ENCODE measurements at regions not wholly inside any gene's neighbourhood (a gene's known extent, or its start where the extent isn't known, plus 50 kb on each side); places are given as distances from the start of the nearest gene placed in this dataset.
"Not testable (repeated sequence)": the region's sequence is repeated elsewhere in the genome, so short reads cannot be mapped to it uniquely, and the experiment has no call there.

DNA sequence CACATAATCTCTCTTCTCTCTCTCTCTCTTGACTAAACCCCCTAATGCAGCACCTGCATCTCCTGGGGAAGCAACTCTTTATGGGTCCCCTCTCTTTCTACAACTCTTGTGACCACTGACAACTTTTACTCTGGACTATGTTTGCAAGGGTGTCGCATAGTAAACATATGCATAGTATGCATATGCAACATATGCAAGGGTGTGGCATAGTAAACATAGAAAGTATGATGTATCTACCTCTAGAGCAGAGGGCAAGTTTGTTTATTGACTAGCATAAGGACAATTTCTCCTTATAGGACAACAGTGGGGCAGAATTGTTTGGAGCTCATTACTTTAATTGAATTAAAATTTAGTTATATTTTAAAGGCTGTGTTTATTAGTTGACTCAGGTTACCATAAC is 462.5 kb downstream of the AMY1C start:
- ChIA-PET POLR2A (no interaction called here), CTCF (no interaction called here)
- Histone ChIP-seq H3K27ac (ENCODE audit: insufficient read depth, low read depth, low read length) (no peak overlapping the region), H3K27me3 (ENCODE audit: control insufficient read depth in 2 of 2, insufficient read depth in 2 of 2, low read length in 2 of 2) (no peaks in the 10 kb centered on the region), H2AFZ (ENCODE audit: low read depth, low read length) (no peak overlapping the region), H3K9me1 (replicated peaks; ENCODE audit: control insufficient read depth, extremely low read depth, insufficient read depth, low read length) (no peaks in the 10 kb centered on the region), H3K4me1 (ENCODE audit: control insufficient read depth, extremely low read depth, insufficient read depth, low read length) (no peaks in the 10 kb centered on the region), H3K79me2 (ENCODE audit: control insufficient read depth, insufficient read depth, low read length) (no peaks in the 10 kb centered on the region), H3K9ac (replicated peaks; ENCODE audit: extremely low read depth, insufficient read depth, low read length) (no peak overlapping the region), H3K36me3 (ENCODE audit: control insufficient read depth in 2 of 2, extremely low read depth in 1 of 2, insufficient read depth in 2 of 2, low read length in 2 of 2) (no peaks in the 10 kb centered on the region), H3K4me2 (ENCODE audit: insufficient read depth, low read length) (no peak overlapping the region), H3K4me3 (replicated peaks in 1 of 3; ENCODE audit: insufficient read depth in 1 of 3, low read depth in 1 of 3, low read length in 3 of 3) (no peak overlapping the region), H4K20me1 (replicated peaks; ENCODE audit: control insufficient read depth, extremely low read depth, insufficient read depth, low read length) (no peaks in the 10 kb centered on the region), H3K9me3 (replicated peaks; ENCODE audit: control insufficient read depth, insufficient read depth, low read length) (peaks cover 5% of the 10 kb centered on the region)
- no TSS peak for BruUV-seq (replicated peaks)
- intact Hi-C loops (cut with micrococcal nuclease), result no loop called here
- DNase-seq (ENCODE audit: low read depth, low spot score) (no peak), FAIRE-seq (no peak)
- dilution Hi-C loops (cut with MboI; ENCODE audit: extremely low pct_ligation_motif_present, low sequenced_read_pairs), result no loop called here
- TF ChIP-seq JUN (IDR thresholded peaks at IDR 0.05; ENCODE audit: borderline replicate concordance, insufficient read depth, insufficient read length, low read depth) (no peak), POLR2AphosphoS5 (IDR thresholded peaks at IDR 0.05; ENCODE audit: insufficient read depth, low read depth, low read length) (no peak)

DNA sequence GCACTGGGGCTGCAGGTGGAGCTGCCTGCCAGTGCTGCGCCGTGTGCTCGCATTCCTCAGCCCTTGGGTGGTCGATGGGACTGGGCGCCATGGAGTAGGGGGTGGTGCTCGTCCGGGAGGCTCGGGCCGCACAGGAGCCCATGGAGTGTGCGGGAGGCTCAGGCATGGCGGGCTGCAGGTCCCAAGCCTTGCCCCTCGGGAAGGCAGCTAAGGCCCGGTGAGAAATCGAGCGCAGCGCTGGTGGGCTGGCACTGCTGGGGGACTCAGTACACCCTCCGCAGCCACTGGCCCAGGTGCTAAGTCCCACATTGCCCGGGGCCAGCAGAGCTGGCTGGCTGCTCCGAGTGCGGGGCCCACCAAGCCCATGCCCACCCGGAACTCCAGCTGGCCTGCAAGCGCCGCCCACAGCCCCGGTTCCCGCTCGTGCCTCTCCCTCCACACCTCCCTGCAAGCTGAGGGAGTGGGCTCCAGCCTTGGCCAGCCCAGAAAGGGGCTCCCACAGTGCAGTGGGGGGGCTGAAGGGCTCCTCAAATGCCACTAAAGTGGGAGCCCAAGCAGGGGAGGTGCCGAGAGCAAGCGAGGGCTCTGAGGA is 467.8 kb downstream of the AMY1C start:
- H3K27ac ChIP-seq (ENCODE audit: insufficient read depth, low read depth, low read length); intact Hi-C loops (cut with micrococcal nuclease); H3K9me1 ChIP-seq (replicated peaks; ENCODE audit: control insufficient read depth, extremely low read depth, insufficient read depth, low read length); FAIRE-seq; dilution Hi-C loops (cut with MboI; ENCODE audit: extremely low pct_ligation_motif_present, low sequenced_read_pairs); H3K4me1 ChIP-seq (ENCODE audit: control insufficient read depth, extremely low read depth, insufficient read depth, low read length); H3K9me3 ChIP-seq (replicated peaks; ENCODE audit: control insufficient read depth, insufficient read depth, low read length); POLR2A ChIA-PET; H2AFZ ChIP-seq (ENCODE audit: low read depth, low read length); H3K79me2 ChIP-seq (ENCODE audit: control insufficient read depth, insufficient read depth, low read length); CTCF ChIA-PET; BruUV-seq (replicated peaks); H3K4me2 ChIP-seq (ENCODE audit: insufficient read depth, low read length); H3K27me3 ChIP-seq (ENCODE audit: control insufficient read depth in 2 of 2, insufficient read depth in 2 of 2, low read length in 2 of 2); H4K20me1 ChIP-seq (replicated peaks; ENCODE audit: control insufficient read depth, extremely low read depth, insufficient read depth, low read length); H3K36me3 ChIP-seq (ENCODE audit: control insufficient read depth in 2 of 2, extremely low read depth in 1 of 2, insufficient read depth in 2 of 2, low read length in 2 of 2); H3K9ac ChIP-seq (replicated peaks; ENCODE audit: extremely low read depth, insufficient read depth, low read length); H3K4me3 ChIP-seq (replicated peaks in 1 of 3; ENCODE audit: insufficient read depth in 1 of 3, low read depth in 1 of 3, low read length in 3 of 3); DNase-seq (ENCODE audit: low read depth, low spot score): not testable (repeated sequence)

All from endothelial cell of umbilical vein (primary cell).